ENCODE measurements at regions not wholly inside any gene's neighbourhood (a gene's known extent, or its start where the extent isn't known, plus 50 kb on each side); places are given as distances from the start of the nearest gene placed in this dataset.

DNA sequence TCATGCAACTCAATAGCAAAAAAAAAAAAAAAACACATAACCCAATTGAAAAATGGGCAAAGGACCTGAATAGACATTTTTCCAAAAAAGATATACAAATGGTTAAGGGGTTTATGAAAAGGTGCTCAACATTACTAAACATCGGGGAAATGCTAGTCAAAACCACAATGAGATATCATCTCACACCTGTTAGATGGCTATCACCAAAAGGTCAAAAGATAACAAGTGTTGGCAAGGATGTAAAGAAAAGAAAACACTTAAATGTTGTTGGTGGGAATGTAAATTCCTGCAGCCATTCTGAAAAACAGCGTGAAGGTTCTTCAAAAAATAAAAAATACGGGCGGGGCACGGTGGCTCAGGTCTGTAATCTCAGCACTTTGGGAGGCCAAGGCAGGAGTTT is 112.4 kb upstream of the CAB39 start:
- H3K9me3 ChIP-seq, result no peaks in the 10 kb centered on the region
- no peak overlapping the region for H3K4me2 ChIP-seq
- H4K20me1 ChIP-seq (ENCODE audit: insufficient read depth), result no peaks in the 10 kb centered on the region
- no peaks in the 10 kb centered on the region for H3K4me1 ChIP-seq (ENCODE audit: control insufficient read depth in 1 of 2, insufficient read depth in 2 of 2, low read depth in 1 of 2, low read length in 1 of 2)
- ChIA-PET CTCF (no interaction called here), POLR2A (no interaction called here)
- H3K9ac ChIP-seq, result no peak overlapping the region
- WGBS (ENCODE audit: low lambda C conversion rate), result 37% methylated on average over 5 of the region's 5 CpGs
- no peaks in the 10 kb centered on the region for H3K79me2 ChIP-seq (ENCODE audit: insufficient read depth)
- no peaks in the 10 kb centered on the region for H3K36me3 ChIP-seq (replicated peaks in 1 of 2; ENCODE audit: control insufficient read depth in 1 of 2, insufficient read depth in 2 of 2, low read length in 1 of 2)
- H3K27me3 ChIP-seq (ENCODE audit: insufficient read depth), result no peaks in the 10 kb centered on the region
- no peak overlapping the region for H3K4me3 ChIP-seq (ENCODE audit: low read depth in 2 of 2, low read length in 1 of 2)
- no peaks in the 10 kb centered on the region for H3K9me2 ChIP-seq
- DNase-seq, result no peak
- H3F3A ChIP-seq (replicated peaks; ENCODE audit: insufficient read depth), result no peaks in the 10 kb centered on the region
- TF ChIP-seq RAD21 (IDR thresholded peaks at IDR 0.05; ENCODE audit: low read length) (no peak), USF1 (IDR thresholded peaks at IDR 0.05; ENCODE audit: borderline replicate concordance, low read depth) (no peak), MXI1 (IDR thresholded peaks at IDR 0.05; ENCODE audit: low read depth, low read length) (no peak), RFX5 (IDR thresholded peaks at IDR 0.05; ENCODE audit: low read length) (no peak), GABPA (IDR thresholded peaks at IDR 0.05; ENCODE audit: low read depth) (no peak), NRF1 (IDR thresholded peaks at IDR 0.05; ENCODE audit: low read depth, low read length) (no peak), RXRA (IDR thresholded peaks at IDR 0.05; ENCODE audit: borderline replicate concordance, low read depth) (no peak), EP300 (IDR thresholded peaks at IDR 0.05; ENCODE audit: borderline replicate concordance in 1 of 2, low read depth in 1 of 2, low read length in 1 of 2) (no peak), SIN3A (IDR thresholded peaks at IDR 0.05; ENCODE audit: borderline replicate concordance, low read depth, low read length) (no peak), USF2 (IDR thresholded peaks at IDR 0.05; ENCODE audit: borderline replicate concordance, low read depth, low read length) (no peak), GATA2 (CRISPR knock-in tag; IDR thresholded peaks at IDR 0.05) (no peak), TCF12 (IDR thresholded peaks at IDR 0.05) (no peak), TEAD4 (IDR thresholded peaks at IDR 0.05; ENCODE audit: borderline replicate concordance, insufficient read depth) (no peak), EZH2phosphoT487 (IDR thresholded peaks at IDR 0.05; ENCODE audit: borderline replicate concordance, low read depth) (no peak)
- TF ChIP-seq, protein P1, sequence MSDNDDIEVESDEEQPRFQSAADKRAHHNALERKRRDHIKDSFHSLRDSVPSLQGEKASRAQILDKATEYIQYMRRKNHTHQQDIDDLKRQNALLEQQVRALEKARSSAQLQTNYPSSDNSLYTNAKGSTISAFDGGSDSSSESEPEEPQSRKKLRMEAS (IDR thresholded peaks at IDR 0.05; ENCODE audit: low read depth), result no peak
- TF ChIP-seq, protein P2, sequence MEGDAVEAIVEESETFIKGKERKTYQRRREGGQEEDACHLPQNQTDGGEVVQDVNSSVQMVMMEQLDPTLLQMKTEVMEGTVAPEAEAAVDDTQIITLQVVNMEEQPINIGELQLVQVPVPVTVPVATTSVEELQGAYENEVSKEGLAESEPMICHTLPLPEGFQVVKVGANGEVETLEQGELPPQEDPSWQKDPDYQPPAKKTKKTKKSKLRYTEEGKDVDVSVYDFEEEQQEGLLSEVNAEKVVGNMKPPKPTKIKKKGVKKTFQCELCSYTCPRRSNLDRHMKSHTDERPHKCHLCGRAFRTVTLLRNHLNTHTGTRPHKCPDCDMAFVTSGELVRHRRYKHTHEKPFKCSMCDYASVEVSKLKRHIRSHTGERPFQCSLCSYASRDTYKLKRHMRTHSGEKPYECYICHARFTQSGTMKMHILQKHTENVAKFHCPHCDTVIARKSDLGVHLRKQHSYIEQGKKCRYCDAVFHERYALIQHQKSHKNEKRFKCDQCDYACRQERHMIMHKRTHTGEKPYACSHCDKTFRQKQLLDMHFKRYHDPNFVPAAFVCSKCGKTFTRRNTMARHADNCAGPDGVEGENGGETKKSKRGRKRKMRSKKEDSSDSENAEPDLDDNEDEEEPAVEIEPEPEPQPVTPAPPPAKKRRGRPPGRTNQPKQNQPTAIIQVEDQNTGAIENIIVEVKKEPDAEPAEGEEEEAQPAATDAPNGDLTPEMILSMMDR (IDR thresholded peaks at IDR 0.05), result no peak
- TF ChIP-seq, protein P3, sequence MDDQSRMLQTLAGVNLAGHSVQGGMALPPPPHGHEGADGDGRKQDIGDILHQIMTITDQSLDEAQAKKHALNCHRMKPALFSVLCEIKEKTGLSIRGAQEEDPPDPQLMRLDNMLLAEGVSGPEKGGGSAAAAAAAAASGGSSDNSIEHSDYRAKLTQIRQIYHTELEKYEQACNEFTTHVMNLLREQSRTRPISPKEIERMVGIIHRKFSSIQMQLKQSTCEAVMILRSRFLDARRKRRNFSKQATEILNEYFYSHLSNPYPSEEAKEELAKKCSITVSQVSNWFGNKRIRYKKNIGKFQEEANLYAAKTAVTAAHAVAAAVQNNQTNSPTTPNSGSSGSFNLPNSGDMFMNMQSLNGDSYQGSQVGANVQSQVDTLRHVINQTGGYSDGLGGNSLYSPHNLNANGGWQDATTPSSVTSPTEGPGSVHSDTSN (IDR thresholded peaks at IDR 0.05), result no peak
- no peak overlapping the region for H2AFZ ChIP-seq (ENCODE audit: low read depth)
- H3K27ac ChIP-seq (ENCODE audit: low read depth in 2 of 2, low read length in 1 of 2), result no peak overlapping the region
